ENCODE measurements at regions not wholly inside any gene's neighbourhood (a gene's known extent, or its start where the extent isn't known, plus 50 kb on each side); places are given as distances from the start of the nearest gene placed in this dataset.
"Not testable (repeated sequence)": the region's sequence is repeated elsewhere in the genome, so short reads cannot be mapped to it uniquely, and the experiment has no call there.

- DNase-seq (ENCODE audit: low spot score), result no peak
Observed at GRCh38 chr2:12624384-12624783, 92.4 kb upstream of the TRIB2 start.

GRCh38 chr2:12624905-12625598, 91.7 kb upstream of the TRIB2 start:
- no peak for DNase-seq (ENCODE audit: low spot score)

- DNase-seq (ENCODE audit: low spot score), result not testable (repeated sequence)
Observed at GRCh38 chr2:12628541-12628940, 88.2 kb upstream of the TRIB2 start.

GRCh38 chr2:12636837-12637581, 79.7 kb upstream of the TRIB2 start:
- no peak for DNase-seq (ENCODE audit: low spot score)

- no peak for DNase-seq (ENCODE audit: low spot score)
Observed at GRCh38 chr2:12637754-12638153, 79.0 kb upstream of the TRIB2 start.

- DNase-seq (ENCODE audit: low spot score), result no peak
Observed at GRCh38 chr2:12641441-12641840, 75.3 kb upstream of the TRIB2 start.

GRCh38 chr2:12642332-12642731, 74.4 kb upstream of the TRIB2 start:
- DNase-seq (ENCODE audit: low spot score), result no peak

- DNase-seq (ENCODE audit: low spot score), result no peak
Observed at GRCh38 chr2:12642859-12643258, 73.9 kb upstream of the TRIB2 start.

- DNase-seq (ENCODE audit: low spot score), result no peak
Observed at GRCh38 chr2:12649602-12650400, 66.9 kb upstream of the TRIB2 start.

GRCh38 chr2:12651641-12652040, 65.1 kb upstream of the TRIB2 start:
- no peak for DNase-seq (ENCODE audit: low spot score)

- no peak for DNase-seq (ENCODE audit: low spot score)
Observed at GRCh38 chr2:12652723-12653122, 64.0 kb upstream of the TRIB2 start.

GRCh38 chr2:12657560-12657959, 59.2 kb upstream of the TRIB2 start:
- DNase-seq (ENCODE audit: low spot score), result no peak

GRCh38 chr2:12658310-12658945, 58.3 kb upstream of the TRIB2 start:
- DNase-seq (ENCODE audit: low spot score), result no peak

- DNase-seq (ENCODE audit: low spot score), result no peak
Observed at GRCh38 chr2:12661489-12661888, 55.2 kb upstream of the TRIB2 start.

- DNase-seq (ENCODE audit: low spot score), result no peak
Observed at GRCh38 chr2:12663306-12664037, 53.3 kb upstream of the TRIB2 start.

- DNase-seq (ENCODE audit: low spot score), result peak; percentile 86
Observed at GRCh38 chr2:12665334-12665733, 51.4 kb upstream of the TRIB2 start.

GRCh38 chr2:12666445-12666844, 50.3 kb upstream of the TRIB2 start:
- DNase-seq (ENCODE audit: low spot score), result no peak
